ENCODE measurements at regions not wholly inside any gene's neighbourhood (a gene's known extent, or its start where the extent isn't known, plus 50 kb on each side); places are given as distances from the start of the nearest gene placed in this dataset.

DNA sequence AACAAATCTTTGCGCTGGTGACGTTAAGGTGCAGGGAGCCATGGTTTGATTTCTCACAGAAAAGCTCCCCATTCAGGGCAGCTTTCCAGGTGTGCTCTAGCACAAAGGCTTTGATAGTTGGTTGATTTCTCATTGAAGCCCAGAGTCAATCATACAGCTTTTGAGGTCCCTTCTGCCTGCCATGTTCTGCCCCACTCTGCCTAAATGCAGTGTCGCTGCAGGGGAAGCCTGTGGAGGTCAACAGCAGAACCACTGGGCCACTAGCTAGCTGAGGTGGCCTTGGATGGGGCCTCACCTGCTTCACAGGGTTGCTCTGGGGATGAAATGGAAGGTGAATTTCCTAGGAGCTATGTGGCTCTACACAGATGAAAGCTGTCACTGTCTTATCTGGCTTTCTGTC lies 278.3 kb downstream of the TLE3 start:
- peaks cover 29% of the 10 kb centered on the region for H3K27me3 Mint-ChIP-seq (ENCODE audit: low read depth)
- intact Hi-C loops (cut with micrococcal nuclease): no loop called here
- no peak overlapping the region for H3K4me3 Mint-ChIP-seq (ENCODE audit: low read depth)
- no peak overlapping the region for H3K27ac Mint-ChIP-seq
- no peaks in the 10 kb centered on the region for H3K4me1 Mint-ChIP-seq (ENCODE audit: low read depth)
- H3K36me3 Mint-ChIP-seq (ENCODE audit: low read depth): no peaks in the 10 kb centered on the region
- no peak for DNase-seq (ENCODE audit: low spot score)
- no peaks in the 10 kb centered on the region for H3K9me3 Mint-ChIP-seq

DNA sequence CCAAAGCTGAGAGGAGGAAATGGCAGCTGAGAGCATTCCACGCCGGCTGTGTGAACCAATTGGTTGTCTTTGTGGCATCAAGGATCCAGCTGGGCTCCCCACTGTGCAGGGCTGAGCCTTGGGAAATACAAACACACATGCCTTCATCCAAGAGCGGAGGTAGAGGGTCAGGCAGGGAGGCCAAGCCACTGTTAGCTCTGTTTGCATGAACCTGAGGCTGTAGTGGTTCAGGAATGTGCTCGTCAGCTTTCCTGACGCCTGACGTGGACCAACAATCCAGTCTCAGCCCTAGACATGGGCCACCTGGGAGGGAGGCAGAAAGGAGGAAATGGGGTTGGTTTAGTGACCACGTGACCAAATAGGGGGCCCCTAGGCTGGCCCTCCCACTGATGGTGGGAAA lies 276.9 kb downstream of the TLE3 start:
- no peak overlapping the region for H3K27ac Mint-ChIP-seq
- H3K4me1 Mint-ChIP-seq (ENCODE audit: low read depth): no peaks in the 10 kb centered on the region
- H3K4me3 Mint-ChIP-seq (ENCODE audit: low read depth): no peak overlapping the region
- H3K9me3 Mint-ChIP-seq: no peaks in the 10 kb centered on the region
- intact Hi-C loops (cut with micrococcal nuclease): no loop called here
- DNase-seq (ENCODE audit: low spot score): no peak
- no peaks in the 10 kb centered on the region for H3K36me3 Mint-ChIP-seq (ENCODE audit: low read depth)
- H3K27me3 Mint-ChIP-seq (ENCODE audit: low read depth): peaks cover 35% of the 10 kb centered on the region

DNA sequence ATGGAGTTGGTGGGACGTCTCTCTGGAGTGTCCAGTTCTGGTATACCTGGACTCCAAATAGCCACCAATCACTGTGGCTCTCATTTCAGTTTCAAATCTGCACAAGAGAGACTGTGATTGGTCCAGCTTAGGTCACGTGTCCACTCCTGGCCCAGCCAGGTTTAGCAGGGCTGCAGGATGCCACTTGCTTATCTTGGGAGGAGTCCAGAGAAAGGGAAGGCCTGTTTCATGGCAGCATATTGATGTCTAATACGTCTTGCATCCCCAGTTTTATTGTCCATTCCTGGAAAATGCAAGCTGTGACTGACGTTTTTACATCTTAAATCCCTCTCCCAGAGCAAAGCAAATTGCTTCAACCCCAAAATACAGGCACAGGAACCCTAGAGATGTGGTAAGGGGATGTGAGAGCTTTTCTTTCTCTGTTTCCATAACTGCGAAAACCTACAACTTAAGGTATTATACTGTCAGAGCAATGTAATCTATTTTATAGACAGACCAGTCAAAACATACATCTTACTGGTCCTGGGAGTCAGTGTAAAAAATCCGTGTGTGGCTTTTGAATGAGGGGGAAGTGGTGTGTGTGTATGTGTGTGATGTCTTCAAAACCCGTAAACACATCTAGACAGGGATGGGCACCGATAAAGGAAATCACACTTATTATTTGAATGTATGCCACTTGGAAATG lies 274.4 kb downstream of the TLE3 start:
- Mint-ChIP-seq H3K36me3 (ENCODE audit: low read depth) (no peaks in the 10 kb centered on the region), H3K9me3 (no peaks in the 10 kb centered on the region), H3K4me3 (ENCODE audit: low read depth) (no peak overlapping the region), H3K4me1 (ENCODE audit: low read depth) (no peaks in the 10 kb centered on the region), H3K27me3 (ENCODE audit: low read depth) (peaks cover 31% of the 10 kb centered on the region), H3K27ac (no peak overlapping the region)
- intact Hi-C loops (cut with micrococcal nuclease): no loop called here
- no peak for DNase-seq (ENCODE audit: low spot score)

GRCh38 chr15:69824075-69824876 lies 273.4 kb downstream of the TLE3 start:
- Mint-ChIP-seq H3K4me3 (ENCODE audit: low read depth) (no peak overlapping the region), H3K4me1 (ENCODE audit: low read depth) (no peaks in the 10 kb centered on the region), H3K27me3 (ENCODE audit: low read depth) (peaks cover 24% of the 10 kb centered on the region), H3K27ac (no peak overlapping the region), H3K9me3 (no peaks in the 10 kb centered on the region), H3K36me3 (ENCODE audit: low read depth) (no peaks in the 10 kb centered on the region)
- no peak for DNase-seq (ENCODE audit: low spot score)
- intact Hi-C loops (cut with micrococcal nuclease): no loop called here

- no peak overlapping the region for H3K27ac Mint-ChIP-seq
- no peak overlapping the region for H3K4me3 Mint-ChIP-seq (ENCODE audit: low read depth)
- H3K9me3 Mint-ChIP-seq: no peaks in the 10 kb centered on the region
- DNase-seq (ENCODE audit: low spot score): no peak
- H3K27me3 Mint-ChIP-seq (ENCODE audit: low read depth): peaks cover 29% of the 10 kb centered on the region
- no peaks in the 10 kb centered on the region for H3K36me3 Mint-ChIP-seq (ENCODE audit: low read depth)
- no peaks in the 10 kb centered on the region for H3K4me1 Mint-ChIP-seq (ENCODE audit: low read depth)
- intact Hi-C loops (cut with micrococcal nuclease): no loop called here
Measured at GRCh38 chr15:69824877-69825406, 272.8 kb downstream of the TLE3 start.

DNA sequence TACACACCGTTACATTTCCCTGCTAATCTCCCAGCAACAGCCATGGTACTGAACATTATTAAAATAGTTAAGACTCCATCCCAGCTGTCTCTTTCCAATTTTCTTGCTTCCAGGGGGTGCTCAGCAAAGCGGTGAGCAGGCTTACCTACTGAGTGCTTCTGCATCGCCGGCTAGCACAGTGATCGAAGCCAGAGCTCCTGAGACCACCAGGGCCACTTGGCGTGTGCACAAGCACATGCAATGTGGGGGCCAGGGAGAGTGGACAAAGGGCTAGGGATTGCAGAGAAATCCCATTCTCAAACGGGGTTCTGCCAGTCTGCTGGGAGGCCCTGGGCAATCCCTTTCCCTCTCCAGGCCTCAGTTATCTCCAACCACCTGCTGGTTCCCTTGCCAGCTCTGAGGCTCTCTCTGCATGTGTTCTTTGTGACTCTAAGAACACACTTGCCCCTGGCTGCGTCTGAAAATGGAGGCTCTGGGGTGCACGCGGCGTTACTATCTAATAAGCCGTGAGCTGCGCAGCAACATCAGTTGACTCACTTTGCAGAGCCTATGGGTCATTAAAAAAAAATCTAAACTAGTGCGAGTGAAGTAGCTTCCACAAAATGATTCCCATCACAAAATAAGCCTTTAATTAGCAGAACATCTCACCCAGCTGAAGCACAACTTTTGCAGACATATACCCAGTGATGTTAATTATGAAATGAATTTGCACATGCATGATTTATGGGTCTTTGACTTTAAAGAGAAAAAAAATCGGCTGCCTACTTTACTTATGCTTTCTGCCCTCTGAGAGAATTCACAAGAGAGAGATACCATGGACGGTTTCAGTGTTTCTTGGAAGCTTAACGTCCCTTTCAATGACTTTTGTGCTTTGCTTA lies 271.5 kb downstream of the TLE3 start:
- no peak for DNase-seq (ENCODE audit: low spot score)
- no peak overlapping the region for H3K27ac Mint-ChIP-seq
- intact Hi-C loops (cut with micrococcal nuclease): no loop called here
- no peaks in the 10 kb centered on the region for H3K4me1 Mint-ChIP-seq (ENCODE audit: low read depth)
- H3K36me3 Mint-ChIP-seq (ENCODE audit: low read depth): no peaks in the 10 kb centered on the region
- H3K9me3 Mint-ChIP-seq: no peaks in the 10 kb centered on the region
- no peak overlapping the region for H3K4me3 Mint-ChIP-seq (ENCODE audit: low read depth)
- H3K27me3 Mint-ChIP-seq (ENCODE audit: low read depth): peaks cover 30% of the 10 kb centered on the region

DNA sequence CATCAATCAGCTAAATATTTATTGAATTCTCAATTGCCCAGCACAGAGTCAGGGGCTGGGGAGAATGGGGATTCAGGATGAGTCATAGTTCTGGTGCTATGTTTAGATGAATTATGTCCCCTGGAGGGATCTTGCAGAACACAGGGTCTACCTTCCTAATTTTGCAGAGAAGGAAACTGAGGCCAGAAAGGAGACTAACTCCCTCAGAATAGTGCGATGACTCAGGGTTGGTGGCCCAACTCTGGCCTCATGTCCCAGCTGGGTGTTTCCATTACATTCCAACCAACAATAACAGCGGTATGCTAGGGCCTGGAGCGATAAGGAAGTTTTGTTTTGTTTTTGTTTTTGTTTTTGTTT lies 270.9 kb downstream of the TLE3 start:
- intact Hi-C loops (cut with micrococcal nuclease): no loop called here
- Mint-ChIP-seq H3K27me3 (ENCODE audit: low read depth) (peaks cover 28% of the 10 kb centered on the region), H3K4me3 (ENCODE audit: low read depth) (no peak overlapping the region), H3K9me3 (no peaks in the 10 kb centered on the region), H3K36me3 (ENCODE audit: low read depth) (no peaks in the 10 kb centered on the region), H3K4me1 (ENCODE audit: low read depth) (no peaks in the 10 kb centered on the region), H3K27ac (no peak overlapping the region)
- no peak for DNase-seq (ENCODE audit: low spot score)

- H3K4me3 Mint-ChIP-seq (ENCODE audit: low read depth): no peak overlapping the region
- no peaks in the 10 kb centered on the region for H3K4me1 Mint-ChIP-seq (ENCODE audit: low read depth)
- H3K9me3 Mint-ChIP-seq: no peaks in the 10 kb centered on the region
- intact Hi-C loops (cut with micrococcal nuclease): no loop called here
- H3K27ac Mint-ChIP-seq: no peak overlapping the region
- H3K27me3 Mint-ChIP-seq (ENCODE audit: low read depth): peaks cover 26% of the 10 kb centered on the region
- no peak for DNase-seq (ENCODE audit: low spot score)
- H3K36me3 Mint-ChIP-seq (ENCODE audit: low read depth): no peaks in the 10 kb centered on the region
Measured at GRCh38 chr15:69827751-69828150, 270.0 kb downstream of the TLE3 start.

DNA sequence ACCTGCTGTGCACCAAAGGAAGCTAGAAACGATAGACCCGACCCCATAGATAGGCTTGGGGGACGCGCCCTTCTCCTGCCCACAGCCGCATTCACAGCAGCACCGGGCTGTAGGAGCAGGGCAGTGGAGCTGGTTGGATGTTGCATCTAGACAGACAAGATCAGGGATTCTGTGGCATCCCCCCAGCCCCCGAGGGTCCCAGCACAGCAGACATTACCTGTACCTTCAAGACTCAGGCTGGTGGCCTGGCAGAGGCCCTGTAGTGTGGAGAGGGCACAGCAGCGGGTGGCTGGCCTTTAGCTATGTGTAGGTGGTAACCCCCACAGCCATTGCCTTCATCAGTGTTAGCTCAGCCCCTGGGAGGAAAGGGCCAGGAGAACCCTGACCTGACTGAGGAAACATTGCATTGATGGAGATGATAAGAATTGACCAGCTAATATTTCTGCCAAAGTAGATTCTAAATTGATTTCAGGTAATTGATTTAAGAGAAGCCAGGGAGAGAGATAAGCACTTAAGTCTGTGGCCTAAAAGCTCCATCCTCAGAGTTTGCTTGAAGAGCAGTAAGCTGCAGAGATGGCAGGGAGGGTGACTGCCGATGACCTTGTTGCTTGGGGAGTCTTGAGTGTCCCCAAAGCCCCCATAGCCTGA lies 269.4 kb downstream of the TLE3 start:
- intact Hi-C loops (cut with micrococcal nuclease): no loop called here
- Mint-ChIP-seq H3K27ac (no peak overlapping the region), H3K4me1 (ENCODE audit: low read depth) (no peaks in the 10 kb centered on the region), H3K36me3 (ENCODE audit: low read depth) (no peaks in the 10 kb centered on the region), H3K4me3 (ENCODE audit: low read depth) (no peak overlapping the region), H3K9me3 (no peaks in the 10 kb centered on the region), H3K27me3 (ENCODE audit: low read depth) (peaks cover 30% of the 10 kb centered on the region)
- DNase-seq (ENCODE audit: low spot score): no peak

DNA sequence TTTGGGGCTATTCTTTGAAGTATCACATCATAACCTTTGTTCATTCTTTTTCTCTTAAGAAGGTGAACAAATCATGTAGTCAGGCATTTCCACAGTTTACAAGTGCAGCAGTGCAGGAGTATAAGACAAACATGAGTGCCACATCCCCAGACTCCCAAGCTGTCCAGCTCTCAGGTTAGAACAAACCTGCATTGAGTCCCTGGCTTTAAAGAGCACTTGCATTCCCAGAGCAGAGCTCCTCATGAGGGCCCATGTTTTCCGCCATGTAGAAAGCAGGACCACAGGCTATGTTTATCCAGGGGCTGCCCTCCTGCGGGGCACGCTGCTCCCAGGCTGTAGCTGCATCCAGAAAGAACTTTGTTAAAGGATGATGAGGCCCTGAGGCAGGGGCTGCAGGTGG lies 267.7 kb downstream of the TLE3 start:
- no peak overlapping the region for H3K27ac Mint-ChIP-seq
- H3K9me3 Mint-ChIP-seq: no peaks in the 10 kb centered on the region
- no peaks in the 10 kb centered on the region for H3K4me1 Mint-ChIP-seq (ENCODE audit: low read depth)
- H3K4me3 Mint-ChIP-seq (ENCODE audit: low read depth): no peak overlapping the region
- H3K27me3 Mint-ChIP-seq (ENCODE audit: low read depth): peaks cover 25% of the 10 kb centered on the region
- no peaks in the 10 kb centered on the region for H3K36me3 Mint-ChIP-seq (ENCODE audit: low read depth)
- intact Hi-C loops (cut with micrococcal nuclease): no loop called here
- DNase-seq (ENCODE audit: low spot score): no peak

GRCh38 chr15:69830430-69830829 lies 267.3 kb downstream of the TLE3 start:
- Mint-ChIP-seq H3K4me1 (ENCODE audit: low read depth) (no peaks in the 10 kb centered on the region), H3K4me3 (ENCODE audit: low read depth) (no peak overlapping the region), H3K27me3 (ENCODE audit: low read depth) (peaks cover 22% of the 10 kb centered on the region), H3K27ac (no peak overlapping the region), H3K9me3 (no peaks in the 10 kb centered on the region), H3K36me3 (ENCODE audit: low read depth) (no peaks in the 10 kb centered on the region)
- no peak for DNase-seq (ENCODE audit: low spot score)
- intact Hi-C loops (cut with micrococcal nuclease): no loop called here

GRCh38 chr15:69830876-69831275 lies 266.8 kb downstream of the TLE3 start:
- intact Hi-C loops (cut with micrococcal nuclease): no loop called here
- Mint-ChIP-seq H3K36me3 (ENCODE audit: low read depth) (no peaks in the 10 kb centered on the region), H3K4me1 (ENCODE audit: low read depth) (no peaks in the 10 kb centered on the region), H3K27ac (no peak overlapping the region), H3K27me3 (ENCODE audit: low read depth) (peaks cover 21% of the 10 kb centered on the region), H3K4me3 (ENCODE audit: low read depth) (no peak overlapping the region), H3K9me3 (no peaks in the 10 kb centered on the region)
- DNase-seq (ENCODE audit: low spot score): no peak
